GM12892 (cell line): ENCODE measurements at regions not wholly inside any gene's neighbourhood (a gene's known extent, or its start where the extent isn't known, plus 50 kb on each side); places are given as distances from the start of the nearest gene placed in this dataset.
"Not testable (repeated sequence)": the region's sequence is repeated elsewhere in the genome, so short reads cannot be mapped to it uniquely, and the experiment has no call there.

Experiments used
- DNase-seq: peaks from one replicate; pipeline ENCODE4 v3.0.0; 2011; ENCODE audit not compliant: insufficient read length
- FAIRE-seq: peaks from 2 replicates; lab custom pipeline; 2011; peaks lifted over from hg19 to GRCh38; lab: Jason Lieb, UNC
- POLR2A ChIP-seq: IDR thresholded peaks from 2 replicates; pipeline ENCODE4 v1.6.1; 2011; ENCODE audit warnings: low read depth, low read length, control low read depth
- POLR2AphosphoS5 ChIP-seq: IDR thresholded peaks from 2 replicates; pipeline ENCODE4 v1.6.1; 2011; ENCODE audit warnings: low read depth, low read length, control low read depth
- TAF1 ChIP-seq: IDR thresholded peaks from 2 replicates; pipeline ENCODE4 v1.6.1; 2011; ENCODE audit warnings: low read depth, mild to moderate bottlenecking, control low read depth, low read length, borderline replicate concordance

DNA sequence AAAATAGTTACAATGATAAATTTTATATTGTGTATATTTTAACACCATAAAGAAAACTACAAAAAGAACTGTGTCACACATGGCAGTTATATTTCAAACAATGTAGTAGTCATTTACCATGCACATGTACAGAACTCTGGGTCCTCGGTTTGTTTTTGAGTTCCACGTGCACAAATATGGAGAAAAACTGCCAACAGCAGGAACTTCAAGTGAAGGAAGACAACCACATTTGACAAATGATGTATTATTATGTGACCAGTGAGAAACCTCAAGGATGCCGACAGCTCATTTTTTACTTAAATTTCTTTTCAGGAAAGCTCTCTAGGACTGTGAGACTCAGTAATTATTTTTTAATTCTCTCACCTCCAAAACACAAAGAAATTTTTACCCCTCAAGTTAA lies 244.2 kb upstream of the USP15 start:
- FAIRE-seq: no peak
- no peak for DNase-seq
- TF ChIP-seq POLR2A (no peak), POLR2AphosphoS5 (no peak), TAF1 (no peak)

DNA sequence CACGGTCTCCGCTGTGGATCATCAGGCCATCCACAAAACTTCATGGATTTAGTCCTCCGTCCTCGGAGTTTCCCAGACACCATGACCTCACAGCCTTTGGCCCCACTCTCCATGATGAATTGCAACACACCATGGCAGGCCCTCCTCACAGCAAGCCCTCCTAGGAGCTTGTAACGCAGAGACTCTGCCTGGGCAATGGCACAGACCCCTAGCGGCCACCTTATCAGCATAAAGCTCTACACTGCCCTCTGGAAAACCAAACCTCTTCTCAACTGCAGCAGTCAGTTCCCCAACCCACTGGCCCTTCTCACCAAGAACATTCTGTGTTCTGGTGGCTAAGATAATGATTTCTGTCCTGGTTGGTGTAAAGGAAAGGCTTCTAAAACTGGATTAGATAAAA lies 238.4 kb upstream of the USP15 start:
- DNase-seq: no peak
- no peak for FAIRE-seq
- TF ChIP-seq TAF1 (no peak), POLR2AphosphoS5 (no peak)

DNA sequence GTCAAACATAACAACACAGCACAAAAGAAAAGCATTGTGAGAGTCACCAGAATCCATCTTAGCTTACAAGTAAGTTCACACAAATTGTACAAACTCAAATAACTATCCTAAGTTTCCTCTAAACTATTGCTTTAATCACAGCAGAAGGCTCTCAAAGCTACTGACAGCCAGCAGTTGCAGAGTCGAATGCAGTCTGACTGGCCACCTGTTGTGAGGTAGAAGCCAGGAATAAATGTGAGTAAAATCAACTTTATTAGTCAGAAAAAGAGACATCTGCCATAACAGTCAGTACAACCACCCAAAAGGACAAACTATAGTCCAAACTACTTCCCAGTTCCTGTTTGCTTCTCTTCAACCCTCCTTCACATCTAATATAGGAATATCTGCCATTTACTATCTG lies 231.7 kb upstream of the USP15 start:
- no peak for DNase-seq
- TF ChIP-seq TAF1 (no peak), POLR2A (no peak), POLR2AphosphoS5 (no peak)
- FAIRE-seq: no peak

DNA sequence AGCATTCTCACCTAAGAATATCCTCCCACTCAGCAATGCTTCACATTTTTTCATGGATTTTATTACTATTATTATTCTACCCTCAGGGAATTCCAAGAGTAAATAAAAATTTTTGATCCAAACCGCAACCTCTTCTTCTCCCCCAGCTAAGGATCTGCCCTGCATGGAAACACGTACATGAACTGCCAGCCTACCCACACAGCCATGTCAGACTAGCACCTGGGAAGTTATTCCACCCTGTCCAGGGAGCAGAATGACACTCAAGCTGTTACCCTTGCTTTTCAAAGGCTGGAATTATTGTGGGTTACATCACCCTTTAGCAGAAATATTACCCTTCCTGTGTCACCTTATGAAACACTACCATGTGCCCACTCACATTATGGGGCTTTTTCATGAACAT lies 227.3 kb upstream of the USP15 start:
- DNase-seq (no peak), FAIRE-seq (no peak)
- no peak for TF ChIP-seq POLR2A

DNA sequence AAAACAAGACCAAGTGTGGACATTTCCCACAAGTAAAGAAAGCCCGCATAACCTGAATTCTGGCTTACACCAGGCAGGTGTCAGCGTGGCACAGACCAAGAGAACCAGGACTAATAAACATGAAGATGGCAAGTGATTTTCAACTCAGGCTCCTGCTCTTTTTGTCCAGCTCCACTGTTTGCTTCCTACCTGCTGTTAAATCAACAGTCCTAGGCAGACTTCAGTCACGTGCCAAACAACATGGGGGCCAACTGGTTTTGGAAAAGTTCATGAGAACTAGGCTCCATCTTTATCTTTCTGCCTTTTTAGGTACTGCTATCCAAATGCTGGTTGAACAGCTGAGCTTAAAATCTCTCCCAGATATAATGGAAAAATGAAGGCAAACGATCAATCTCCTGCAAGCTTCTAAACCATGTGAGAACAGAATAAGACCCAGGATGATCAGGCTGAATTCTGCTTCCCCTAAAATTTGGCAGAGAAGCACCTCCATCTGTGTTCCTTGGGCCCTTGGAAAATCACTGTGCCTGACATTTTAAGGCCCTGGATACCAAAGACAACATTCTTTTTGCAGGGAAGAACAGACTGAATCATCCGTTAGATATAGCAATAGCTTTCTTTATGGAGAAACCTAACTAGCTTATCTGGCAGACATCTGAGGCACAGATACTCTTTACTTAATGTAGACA lies 215.6 kb upstream of the USP15 start:
- TF ChIP-seq POLR2A: no peak
- TF ChIP-seq POLR2AphosphoS5: no peak
- no peak for TF ChIP-seq TAF1
- DNase-seq (no peak), FAIRE-seq (no peak)

DNA sequence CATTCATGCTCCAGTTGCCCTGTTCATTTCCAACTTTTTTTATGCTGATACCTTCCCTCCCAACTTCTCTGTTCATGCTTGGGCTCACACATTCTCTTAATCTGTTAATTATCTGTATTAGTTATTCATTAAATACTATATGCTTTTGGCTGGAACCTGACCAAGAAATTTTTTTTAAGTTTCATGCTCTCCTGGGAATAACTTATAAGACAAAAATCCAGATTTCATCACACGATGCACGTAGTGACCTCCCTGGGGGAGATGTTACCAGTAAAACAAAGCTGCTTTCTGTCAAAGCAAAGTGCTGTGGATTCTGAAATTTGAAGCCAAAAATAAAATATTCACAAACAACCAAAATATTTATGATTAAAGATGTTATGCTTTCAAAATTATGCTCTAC lies 215.0 kb upstream of the USP15 start:
- DNase-seq (no peak), FAIRE-seq (no peak)
- TF ChIP-seq POLR2A: no peak
- no peak for TF ChIP-seq POLR2AphosphoS5
- TF ChIP-seq TAF1: no peak

DNA sequence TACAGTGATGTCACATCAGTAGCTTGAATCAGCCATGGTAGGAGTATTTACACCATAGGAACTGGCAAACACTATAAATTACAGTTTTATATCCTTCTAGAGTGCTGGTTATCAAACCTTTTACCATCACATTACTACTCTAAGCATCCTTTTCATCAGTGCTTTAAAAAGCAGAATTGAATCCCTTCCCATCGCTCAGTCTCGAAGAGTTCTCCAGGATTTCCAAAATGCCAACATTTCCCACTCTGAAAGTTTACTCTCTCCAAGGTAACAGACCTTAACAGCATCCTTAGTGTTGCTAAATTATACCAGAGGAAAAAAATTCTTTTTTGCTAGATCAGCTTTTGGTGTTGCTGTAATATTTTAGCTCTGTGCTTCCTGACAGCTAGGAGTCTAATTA lies 209.4 kb upstream of the USP15 start:
- DNase-seq (no peak), FAIRE-seq (no peak)
- no peak for TF ChIP-seq TAF1
- no peak for TF ChIP-seq POLR2A
- TF ChIP-seq POLR2AphosphoS5: no peak

DNA sequence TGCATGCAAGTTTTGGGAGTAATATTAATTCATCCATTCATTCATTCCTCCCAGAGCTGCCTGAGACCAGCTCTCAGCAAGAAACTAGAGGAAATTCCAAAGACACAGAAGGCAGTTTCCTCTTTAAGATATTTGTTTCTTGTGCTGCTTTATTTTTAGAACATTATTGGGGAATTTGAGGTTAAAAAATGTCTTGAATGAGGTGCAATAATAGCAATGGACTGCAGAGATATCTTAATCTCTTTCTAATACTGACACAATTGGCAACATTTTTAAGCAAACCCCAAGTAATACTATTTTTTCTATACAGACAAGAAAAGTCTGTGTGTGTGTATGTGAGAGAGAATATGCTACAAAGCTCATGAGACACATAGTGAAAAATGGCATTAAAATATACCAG lies 190.2 kb upstream of the USP15 start:
- no peak for DNase-seq
- TF ChIP-seq POLR2AphosphoS5 (no peak), TAF1 (no peak), POLR2A (no peak)
- FAIRE-seq: no peak

DNA sequence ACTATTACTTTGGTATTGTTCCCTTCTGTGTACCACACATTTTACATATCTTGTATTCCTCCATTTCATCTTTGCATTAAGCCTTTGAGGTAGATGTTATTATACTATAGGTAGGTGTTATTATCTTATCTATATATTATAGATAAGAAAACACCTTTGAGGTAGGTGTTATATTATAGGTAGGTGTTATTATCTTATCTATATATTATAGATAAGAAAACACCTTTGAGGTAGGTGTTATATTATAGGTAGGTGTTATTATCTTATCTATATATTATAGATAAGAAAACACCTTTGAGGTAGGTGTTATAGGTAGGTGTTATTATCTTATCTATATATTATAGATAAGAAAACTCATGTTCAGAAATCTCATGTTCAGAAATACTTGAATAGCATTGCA lies 187.0 kb upstream of the USP15 start:
- FAIRE-seq, DNase-seq: not testable (repeated sequence)

DNA sequence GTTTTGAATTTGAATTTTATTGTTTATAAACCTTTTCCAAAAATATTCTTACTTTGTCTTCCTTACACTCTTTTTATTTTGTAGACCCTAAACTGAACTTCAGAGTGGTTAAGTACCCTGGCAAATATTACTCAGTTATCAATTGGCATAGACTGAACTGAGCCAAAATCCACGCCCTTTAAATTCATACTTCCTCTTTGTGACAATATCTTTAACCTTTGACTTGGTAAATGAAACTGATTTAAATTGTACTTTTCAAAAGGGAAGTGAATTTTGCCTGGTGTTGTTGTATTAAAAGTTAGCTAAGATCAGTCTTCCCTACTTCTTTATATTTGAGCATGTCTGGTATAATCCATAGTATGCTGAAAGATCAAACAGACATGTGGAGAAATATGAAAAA lies 184.3 kb upstream of the USP15 start:
- no peak for TF ChIP-seq TAF1
- no peak for TF ChIP-seq POLR2A
- no peak for TF ChIP-seq POLR2AphosphoS5
- FAIRE-seq (no peak), DNase-seq (no peak)

DNA sequence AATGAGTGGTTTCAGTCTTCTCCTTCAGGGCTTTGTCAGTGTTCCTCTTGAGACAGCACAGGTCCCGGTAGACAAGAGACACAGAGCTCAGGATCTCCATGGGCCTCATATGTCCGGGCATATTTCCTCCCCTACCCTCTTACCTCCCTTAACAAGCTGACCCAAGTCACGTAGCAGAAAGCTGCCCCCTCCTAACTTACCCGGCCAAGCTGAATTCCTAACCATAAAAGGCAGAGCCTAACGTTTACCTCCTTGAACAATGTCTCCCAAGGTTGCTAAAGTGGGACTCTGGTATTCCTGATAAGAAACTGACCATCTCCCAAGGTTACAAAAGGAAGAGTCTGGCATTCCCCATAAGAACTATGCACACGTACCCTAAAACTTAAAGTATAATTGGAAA lies 182.2 kb upstream of the USP15 start:
- TF ChIP-seq TAF1 (no peak), POLR2A (no peak), POLR2AphosphoS5 (no peak)
- FAIRE-seq: no peak

DNA sequence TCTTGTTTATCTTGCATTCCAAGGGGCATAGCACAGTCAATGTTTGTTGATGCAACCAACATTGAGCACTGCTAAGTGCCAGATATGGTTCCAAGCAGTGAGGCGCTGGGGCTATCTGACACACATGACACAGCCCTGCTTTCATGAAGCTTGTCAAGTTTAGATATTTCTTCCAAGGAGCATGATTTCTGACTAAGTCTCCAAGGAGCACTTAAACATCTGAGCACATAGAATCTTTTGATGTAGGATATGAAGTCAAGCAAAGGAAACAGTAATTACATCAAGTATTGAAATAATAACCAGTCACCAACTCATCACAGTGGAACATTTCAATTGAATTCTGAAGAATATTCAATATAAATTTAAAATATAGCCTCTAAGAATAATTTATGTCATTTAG lies 177.8 kb upstream of the USP15 start:
- FAIRE-seq: no peak
- no peak for DNase-seq
- TF ChIP-seq POLR2A (no peak), POLR2AphosphoS5 (no peak), TAF1 (no peak)

More for the DNA sequence above, 182.2 kb upstream of the USP15 start:
- no peak for DNase-seq

DNA sequence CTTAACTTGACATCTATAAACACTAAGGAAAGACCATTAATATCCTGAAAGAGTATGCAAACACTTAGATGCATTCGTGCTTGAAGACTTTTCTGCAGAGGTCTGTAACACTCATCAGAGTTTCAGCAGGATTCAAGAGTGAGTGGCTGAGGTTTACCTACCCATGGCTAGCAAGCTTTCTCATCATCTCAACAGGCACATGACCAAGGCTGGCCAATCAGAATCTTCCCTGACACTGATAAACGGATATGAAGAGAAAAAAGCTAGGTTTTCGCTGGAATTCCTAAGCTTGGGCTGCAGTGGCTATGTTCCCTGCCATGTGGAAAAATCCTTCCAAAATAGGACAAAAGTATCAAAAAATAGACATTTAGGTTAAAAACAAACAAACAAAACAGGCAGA lies 162.1 kb upstream of the USP15 start:
- FAIRE-seq (no peak), DNase-seq (no peak)
- TF ChIP-seq POLR2A: no peak
- TF ChIP-seq TAF1: no peak
- no peak for TF ChIP-seq POLR2AphosphoS5
